ENCODE measurements at regions not wholly inside any gene's neighbourhood (a gene's known extent, or its start where the extent isn't known, plus 50 kb on each side); places are given as distances from the start of the nearest gene placed in this dataset.
"Not testable (repeated sequence)": the region's sequence is repeated elsewhere in the genome, so short reads cannot be mapped to it uniquely, and the experiment has no call there.

DNA sequence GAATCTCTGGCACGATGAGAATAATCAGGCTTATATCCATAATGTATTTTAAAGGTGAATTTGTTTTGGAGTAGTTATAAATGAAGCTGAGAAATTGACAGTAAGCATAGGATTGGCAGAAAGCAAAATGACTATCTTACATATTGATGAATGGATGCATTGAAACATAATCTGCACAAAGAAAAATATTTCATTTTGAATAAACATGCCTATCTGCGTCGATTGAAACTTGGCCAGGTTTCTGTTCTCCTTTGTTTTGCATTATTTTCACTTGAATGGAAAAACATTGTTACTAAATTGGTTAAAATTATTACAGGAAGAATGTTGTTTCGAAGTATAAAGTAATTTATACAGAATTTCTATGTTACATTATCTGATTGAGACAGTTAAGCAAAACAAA, 128.2 kb downstream of the USP22 start:
- DNase-seq (ENCODE audit: extremely low spot score, unreplicated experiment): no peak
- no peak overlapping the region for H3K27ac Mint-ChIP-seq
- no peaks in the 10 kb centered on the region for H3K4me1 Mint-ChIP-seq (ENCODE audit: unreplicated experiment)
- TF ChIP-seq, protein P1, sequence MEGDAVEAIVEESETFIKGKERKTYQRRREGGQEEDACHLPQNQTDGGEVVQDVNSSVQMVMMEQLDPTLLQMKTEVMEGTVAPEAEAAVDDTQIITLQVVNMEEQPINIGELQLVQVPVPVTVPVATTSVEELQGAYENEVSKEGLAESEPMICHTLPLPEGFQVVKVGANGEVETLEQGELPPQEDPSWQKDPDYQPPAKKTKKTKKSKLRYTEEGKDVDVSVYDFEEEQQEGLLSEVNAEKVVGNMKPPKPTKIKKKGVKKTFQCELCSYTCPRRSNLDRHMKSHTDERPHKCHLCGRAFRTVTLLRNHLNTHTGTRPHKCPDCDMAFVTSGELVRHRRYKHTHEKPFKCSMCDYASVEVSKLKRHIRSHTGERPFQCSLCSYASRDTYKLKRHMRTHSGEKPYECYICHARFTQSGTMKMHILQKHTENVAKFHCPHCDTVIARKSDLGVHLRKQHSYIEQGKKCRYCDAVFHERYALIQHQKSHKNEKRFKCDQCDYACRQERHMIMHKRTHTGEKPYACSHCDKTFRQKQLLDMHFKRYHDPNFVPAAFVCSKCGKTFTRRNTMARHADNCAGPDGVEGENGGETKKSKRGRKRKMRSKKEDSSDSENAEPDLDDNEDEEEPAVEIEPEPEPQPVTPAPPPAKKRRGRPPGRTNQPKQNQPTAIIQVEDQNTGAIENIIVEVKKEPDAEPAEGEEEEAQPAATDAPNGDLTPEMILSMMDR (conservative IDR thresholded peaks at IDR 0.05): no peak
- no peaks in the 10 kb centered on the region for H3K9me3 Mint-ChIP-seq
- H3K4me3 Mint-ChIP-seq: no peak overlapping the region
- H3K36me3 Mint-ChIP-seq: peaks cover 16% of the 10 kb centered on the region
- H3K27me3 Mint-ChIP-seq: no peaks in the 10 kb centered on the region

DNA sequence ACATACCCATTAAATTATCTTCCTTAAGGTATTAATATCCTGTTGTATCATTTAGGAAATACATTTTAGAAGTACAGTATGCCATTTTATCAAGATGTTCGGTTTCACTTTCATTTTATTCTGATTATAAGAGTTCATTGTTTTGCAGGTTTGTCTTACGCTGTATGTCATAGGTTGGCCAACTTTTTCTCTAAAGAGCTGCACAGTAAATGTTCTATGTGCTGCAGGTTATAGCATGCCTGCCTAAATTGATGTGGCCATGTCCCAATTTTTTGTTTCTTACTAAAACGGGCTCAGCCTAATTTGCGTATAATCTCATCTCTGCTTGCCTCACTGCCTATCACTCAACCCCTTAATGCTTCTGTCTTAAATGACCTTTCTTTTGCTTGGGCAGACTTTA, 126.4 kb downstream of the USP22 start:
- Mint-ChIP-seq H3K27me3 (no peaks in the 10 kb centered on the region), H3K36me3 (peaks cover 20% of the 10 kb centered on the region), H3K4me1 (ENCODE audit: unreplicated experiment) (peaks cover 11% of the 10 kb centered on the region), H3K27ac (no peak overlapping the region), H3K4me3 (no peak overlapping the region), H3K9me3 (no peaks in the 10 kb centered on the region)
- no peak for DNase-seq (ENCODE audit: extremely low spot score, unreplicated experiment)
- TF ChIP-seq, protein P1 (conservative IDR thresholded peaks at IDR 0.05): no peak

- Mint-ChIP-seq H3K36me3 (peaks cover 20% of the 10 kb centered on the region), H3K4me1 (ENCODE audit: unreplicated experiment) (peaks cover 15% of the 10 kb centered on the region)
- not testable (repeated sequence) for H3K27me3 Mint-ChIP-seq; H3K27ac Mint-ChIP-seq; DNase-seq (ENCODE audit: extremely low spot score, unreplicated experiment); H3K4me3 Mint-ChIP-seq; H3K9me3 Mint-ChIP-seq
Observed at GRCh38 chr17:20917610-20918306, 125.1 kb downstream of the USP22 start.

DNA sequence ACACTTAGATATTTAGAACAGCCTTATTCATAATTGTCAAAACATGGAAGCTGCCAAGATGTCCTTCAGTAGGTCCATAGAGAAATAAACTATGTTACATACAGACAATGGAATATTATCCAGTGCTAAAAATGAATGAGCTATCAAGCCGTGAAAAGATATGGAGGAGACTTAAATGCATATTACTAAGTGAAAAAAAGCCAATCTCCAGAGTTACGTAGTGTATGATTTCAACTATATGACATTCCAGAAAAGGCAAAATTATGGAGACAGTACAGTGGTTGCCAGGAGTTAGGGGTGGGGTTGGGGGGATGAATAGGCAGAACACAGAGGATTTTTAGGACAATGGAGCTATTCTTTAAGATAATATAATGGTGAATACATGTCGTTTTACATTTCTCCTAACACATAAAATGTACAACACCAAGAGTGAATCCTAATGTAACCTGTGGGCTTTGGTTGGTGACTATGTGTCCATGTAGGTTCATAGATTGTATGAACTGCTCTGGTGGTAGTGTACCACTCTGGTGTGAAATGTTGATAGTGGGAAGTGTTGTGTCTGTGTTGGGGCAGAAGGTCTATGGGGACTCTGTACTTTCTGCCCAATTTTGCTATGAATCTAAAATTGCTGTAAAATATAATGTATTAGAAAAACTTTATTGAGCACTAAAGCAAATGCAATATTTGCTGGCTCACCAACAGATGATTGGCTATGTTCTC, 122.6 kb downstream of the USP22 start:
- Mint-ChIP-seq H3K9me3 (no peaks in the 10 kb centered on the region), H3K27ac (no peak overlapping the region), H3K36me3 (peaks cover 20% of the 10 kb centered on the region), H3K27me3 (no peaks in the 10 kb centered on the region), H3K4me1 (ENCODE audit: unreplicated experiment) (peaks cover 15% of the 10 kb centered on the region), H3K4me3 (no peak overlapping the region)
- no peak for DNase-seq (ENCODE audit: extremely low spot score, unreplicated experiment)
- TF ChIP-seq, protein P1 (conservative IDR thresholded peaks at IDR 0.05): no peak

GRCh38 chr17:20920815-20921199, 122.0 kb downstream of the USP22 start:
- H3K4me3 Mint-ChIP-seq: no peak overlapping the region
- H3K36me3 Mint-ChIP-seq: peaks cover 20% of the 10 kb centered on the region
- DNase-seq (ENCODE audit: extremely low spot score, unreplicated experiment): no peak
- peak overlapping the region; percentile 5 for H3K27ac Mint-ChIP-seq
- H3K27me3 Mint-ChIP-seq: no peaks in the 10 kb centered on the region
- TF ChIP-seq, protein P1 (conservative IDR thresholded peaks at IDR 0.05): no peak
- H3K9me3 Mint-ChIP-seq: no peaks in the 10 kb centered on the region
- H3K4me1 Mint-ChIP-seq (ENCODE audit: unreplicated experiment): peaks cover 15% of the 10 kb centered on the region

DNA sequence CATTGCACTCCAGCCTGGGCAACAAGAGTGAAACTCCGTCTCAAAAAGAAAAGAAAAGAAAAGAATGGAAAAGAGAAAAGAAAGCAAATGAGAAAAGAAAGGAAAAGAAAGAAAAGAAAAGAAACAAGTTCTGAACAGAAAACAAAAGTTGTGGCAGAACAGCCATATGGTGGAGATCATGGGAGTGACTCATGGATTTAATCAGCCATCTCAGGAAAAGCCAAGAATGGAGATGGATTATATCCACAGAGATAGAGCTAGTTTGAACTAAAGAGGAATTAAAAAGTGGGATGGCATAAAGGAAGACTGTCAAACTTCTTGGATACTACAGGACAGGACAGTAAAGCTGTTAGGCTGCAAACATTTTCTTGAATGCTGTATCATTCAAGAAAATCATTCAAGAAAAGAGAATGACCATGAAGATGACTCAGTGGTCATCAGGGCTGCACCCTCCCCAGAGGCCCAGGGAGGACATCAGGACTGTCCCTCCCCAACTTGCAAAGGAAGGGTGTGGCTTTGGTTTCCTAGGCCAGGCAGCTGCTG, 120.6 kb downstream of the USP22 start:
- Mint-ChIP-seq H3K36me3 (peaks cover 11% of the 10 kb centered on the region), H3K4me3 (no peak overlapping the region), H3K27ac (no peak overlapping the region), H3K27me3 (no peaks in the 10 kb centered on the region), H3K9me3 (no peaks in the 10 kb centered on the region), H3K4me1 (ENCODE audit: unreplicated experiment) (peaks cover 15% of the 10 kb centered on the region)
- TF ChIP-seq, protein P1 (conservative IDR thresholded peaks at IDR 0.05): no peak
- DNase-seq (ENCODE audit: extremely low spot score, unreplicated experiment): no peak

Data from type B pancreatic cell (in vitro differentiated cells).